Endodermal cell (in vitro differentiated cells): ENCODE measurements at regions not wholly inside any gene's neighbourhood (a gene's known extent, or its start where the extent isn't known, plus 50 kb on each side); places are given as distances from the start of the nearest gene placed in this dataset.

ENCODE experiments used
- DNase-seq: peaks from one replicate; pipeline ENCODE4 v3.0.0-alpha.2; 2017
- H3K27ac ChIP-seq: 2 replicates; pipeline ENCODE4 v1.5.1; 2013; ENCODE audit warnings: mild to moderate bottlenecking, low read depth, low read length, moderate library complexity
- H3K27me3 ChIP-seq: 2 replicates; pipeline ENCODE4 v1.6.1; 2013; ENCODE audit warnings: mild to moderate bottlenecking, low read length, moderate library complexity; ENCODE audit not compliant: insufficient read depth, control insufficient read depth, poor library complexity, severe bottlenecking
- H3K36me3 ChIP-seq: 2 replicates; pipeline ENCODE4 v1.7.0; 2013; ENCODE audit warnings: mild to moderate bottlenecking, low read length, moderate library complexity; ENCODE audit not compliant: control insufficient read depth, insufficient read depth
- H3K4me1 ChIP-seq: one replicate; pipeline ENCODE4 v1.7.0; 2013; ENCODE audit warnings: low read length; ENCODE audit not compliant: control insufficient read depth, insufficient read depth
- H3K4me3 ChIP-seq: 2 replicates; pipeline ENCODE4 v1.5.1; 2013; ENCODE audit warnings: mild to moderate bottlenecking, low read length, moderate library complexity
- H3K9ac ChIP-seq: 2 replicates; pipeline ENCODE4 v1.6.1; 2013; ENCODE audit warnings: mild to moderate bottlenecking, low read length, moderate library complexity; ENCODE audit not compliant: poor library complexity, severe bottlenecking; ENCODE audit errors: extremely low read depth
- H3K9me3 ChIP-seq: 2 replicates; pipeline ENCODE4 v1.6.1; 2013; ENCODE audit warnings: mild to moderate bottlenecking, low read length, moderate library complexity; ENCODE audit not compliant: control insufficient read depth
- H3K27ac Mint-ChIP-seq: 2 replicates; pipeline ENCODE4 v1.8.0; 2020; ENCODE audit warnings: mixed read lengths
- H3K27me3 Mint-ChIP-seq: 2 replicates; pipeline ENCODE4 v1.8.0; 2021; ENCODE audit warnings: mild to moderate bottlenecking, mixed read lengths; ENCODE audit not compliant: insufficient read depth
- H3K36me3 Mint-ChIP-seq: 2 replicates; pipeline ENCODE4 v1.8.0; 2020; ENCODE audit warnings: low read depth, mixed read lengths
- H3K4me1 Mint-ChIP-seq: 2 replicates; pipeline ENCODE4 v1.8.0; 2020; ENCODE audit warnings: mixed read lengths
- H3K4me3 Mint-ChIP-seq: 2 replicates; pipeline ENCODE4 v1.8.0; 2020; ENCODE audit warnings: mild to moderate bottlenecking, moderate library complexity, mixed read lengths
- H3K9me3 Mint-ChIP-seq: 2 replicates; pipeline ENCODE4 v1.8.0; 2020; ENCODE audit warnings: mild to moderate bottlenecking, mixed read lengths
- WGBS, 2 experiments: methylation state at CpG; one replicate each; pipeline versions ENCODE4 v1.1.5 to v1.1.7; 2013; ENCODE audit warnings: missing lambda C conversion rate in 2 of 2, mixed read lengths in 1 of 2; ENCODE audit not compliant: insufficient coverage in 1 of 2, insufficient read length in 1 of 2; 5-methylcytosine and 5-hydroxymethylcytosine counted together
- TF ChIP-seq, protein P1 (sequence below): fragments of 200-600 bp; sonication (generic); conservative IDR thresholded peaks from 2 replicates; pipeline ENCODE4 v1.5.0; 2021; ENCODE audit warnings: antibody characterized with exemption, mild to moderate bottlenecking

DNA sequence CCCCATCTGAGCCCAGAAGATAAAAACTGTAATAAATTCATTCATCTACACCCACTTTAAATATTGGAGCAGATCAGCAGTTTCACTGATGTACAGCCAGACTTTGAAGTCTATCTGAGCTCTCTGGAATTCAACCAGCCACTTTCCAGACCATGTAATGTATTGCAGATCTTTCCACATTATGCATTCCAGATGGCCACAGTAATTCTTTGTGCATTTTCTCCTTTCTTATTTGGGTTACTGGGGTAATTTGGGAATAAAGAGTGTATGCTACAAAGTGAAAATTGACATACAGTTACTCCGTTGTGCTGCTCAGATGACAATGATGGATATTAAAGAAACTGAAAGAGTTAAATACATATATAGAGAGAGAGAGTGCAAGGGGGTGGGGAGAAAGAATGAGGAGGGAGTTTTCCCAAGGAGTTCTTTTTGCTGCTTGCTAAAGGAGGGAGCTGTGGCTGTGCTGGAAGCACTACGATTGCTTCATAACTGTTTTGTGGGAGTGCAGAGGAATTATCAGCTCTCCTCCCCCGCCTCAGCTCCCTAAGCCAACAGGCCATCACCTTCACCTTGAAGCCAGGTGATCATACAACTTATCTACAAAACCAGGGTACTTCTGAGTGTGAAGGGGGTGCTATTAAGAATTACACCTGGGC, 152.8 kb downstream of the GAS1 start:
- TF ChIP-seq, protein P1, sequence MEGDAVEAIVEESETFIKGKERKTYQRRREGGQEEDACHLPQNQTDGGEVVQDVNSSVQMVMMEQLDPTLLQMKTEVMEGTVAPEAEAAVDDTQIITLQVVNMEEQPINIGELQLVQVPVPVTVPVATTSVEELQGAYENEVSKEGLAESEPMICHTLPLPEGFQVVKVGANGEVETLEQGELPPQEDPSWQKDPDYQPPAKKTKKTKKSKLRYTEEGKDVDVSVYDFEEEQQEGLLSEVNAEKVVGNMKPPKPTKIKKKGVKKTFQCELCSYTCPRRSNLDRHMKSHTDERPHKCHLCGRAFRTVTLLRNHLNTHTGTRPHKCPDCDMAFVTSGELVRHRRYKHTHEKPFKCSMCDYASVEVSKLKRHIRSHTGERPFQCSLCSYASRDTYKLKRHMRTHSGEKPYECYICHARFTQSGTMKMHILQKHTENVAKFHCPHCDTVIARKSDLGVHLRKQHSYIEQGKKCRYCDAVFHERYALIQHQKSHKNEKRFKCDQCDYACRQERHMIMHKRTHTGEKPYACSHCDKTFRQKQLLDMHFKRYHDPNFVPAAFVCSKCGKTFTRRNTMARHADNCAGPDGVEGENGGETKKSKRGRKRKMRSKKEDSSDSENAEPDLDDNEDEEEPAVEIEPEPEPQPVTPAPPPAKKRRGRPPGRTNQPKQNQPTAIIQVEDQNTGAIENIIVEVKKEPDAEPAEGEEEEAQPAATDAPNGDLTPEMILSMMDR = no peak
- Mint-ChIP-seq H3K27ac (no peak overlapping the region), H3K27me3 (no peaks in the 10 kb centered on the region), H3K36me3 (no peaks in the 10 kb centered on the region), H3K4me3 (no peak overlapping the region), H3K4me1 (peaks cover 6% of the 10 kb centered on the region), H3K9me3 (no peaks in the 10 kb centered on the region)
- Histone ChIP-seq H3K9me3 (no peaks in the 10 kb centered on the region), H3K4me1 (no peaks in the 10 kb centered on the region), H3K36me3 (no peaks in the 10 kb centered on the region), H3K27ac (peak overlapping the region; percentile 97), H3K4me3 (no peak overlapping the region), H3K27me3 (no peaks in the 10 kb centered on the region), H3K9ac (no peak overlapping the region)
- WGBS, 2 experiments = 50 to 92% methylated on average over 1 to 2 of the region's 3 CpGs
- DNase-seq = no peak

GRCh38 chr9:86792136-86792535, 155.2 kb downstream of the GAS1 start:
- H3K27me3 ChIP-seq = no peaks in the 10 kb centered on the region
- H3K36me3 ChIP-seq = no peaks in the 10 kb centered on the region
- no peaks in the 10 kb centered on the region for H3K4me1 ChIP-seq
- no peak overlapping the region for H3K4me3 ChIP-seq
- WGBS, 2 experiments = 80 to 81% methylated on average over 2 to 3 of the region's 3 CpGs
- H3K27ac ChIP-seq = no peak overlapping the region
- DNase-seq = no peak
- Mint-ChIP-seq H3K36me3 (no peaks in the 10 kb centered on the region), H3K9me3 (no peaks in the 10 kb centered on the region), H3K4me3 (no peak overlapping the region), H3K27me3 (no peaks in the 10 kb centered on the region), H3K4me1 (peaks cover 6% of the 10 kb centered on the region), H3K27ac (no peak overlapping the region)
- H3K9me3 ChIP-seq = no peaks in the 10 kb centered on the region
- H3K9ac ChIP-seq = no peak overlapping the region
- TF ChIP-seq, protein P1 = no peak

DNA sequence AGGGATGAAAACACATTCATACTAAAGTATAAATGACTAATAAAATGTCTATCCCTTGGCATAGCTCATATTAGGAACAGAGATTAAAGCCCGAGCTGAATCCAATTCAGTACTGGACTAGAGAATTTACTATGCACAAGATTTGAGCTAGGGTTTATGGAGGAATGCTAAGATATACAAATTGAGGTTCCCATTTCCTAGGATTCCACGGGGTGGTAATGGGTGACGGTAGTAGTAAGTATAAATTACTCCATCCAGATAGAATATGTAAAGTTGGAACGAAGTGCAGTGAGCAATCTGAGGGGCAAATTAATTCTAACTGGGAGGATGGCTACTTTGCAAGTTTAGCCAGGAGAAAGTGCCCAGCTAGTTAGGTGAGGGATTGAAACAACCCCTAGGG, 156.5 kb downstream of the GAS1 start:
- no peaks in the 10 kb centered on the region for H3K9me3 Mint-ChIP-seq
- H3K4me1 Mint-ChIP-seq = peaks cover 6% of the 10 kb centered on the region
- H3K36me3 ChIP-seq = no peaks in the 10 kb centered on the region
- H3K4me3 ChIP-seq = no peak overlapping the region
- DNase-seq = no peak
- H3K9ac ChIP-seq = no peak overlapping the region
- H3K27me3 Mint-ChIP-seq = no peaks in the 10 kb centered on the region
- no peak overlapping the region for H3K27ac Mint-ChIP-seq
- no peaks in the 10 kb centered on the region for H3K36me3 Mint-ChIP-seq
- H3K27me3 ChIP-seq = no peaks in the 10 kb centered on the region
- 90 to 100% methylated on average over 3 to 4 of the region's 4 CpGs for WGBS, 2 experiments
- H3K4me3 Mint-ChIP-seq = no peak overlapping the region
- H3K4me1 ChIP-seq = no peaks in the 10 kb centered on the region
- H3K9me3 ChIP-seq = no peaks in the 10 kb centered on the region
- H3K27ac ChIP-seq = no peak overlapping the region
- TF ChIP-seq, protein P1 = no peak
